ENCODE measurements at regions not wholly inside any gene's neighbourhood (a gene's known extent, or its start where the extent isn't known, plus 50 kb on each side); places are given as distances from the start of the nearest gene placed in this dataset.

DNA sequence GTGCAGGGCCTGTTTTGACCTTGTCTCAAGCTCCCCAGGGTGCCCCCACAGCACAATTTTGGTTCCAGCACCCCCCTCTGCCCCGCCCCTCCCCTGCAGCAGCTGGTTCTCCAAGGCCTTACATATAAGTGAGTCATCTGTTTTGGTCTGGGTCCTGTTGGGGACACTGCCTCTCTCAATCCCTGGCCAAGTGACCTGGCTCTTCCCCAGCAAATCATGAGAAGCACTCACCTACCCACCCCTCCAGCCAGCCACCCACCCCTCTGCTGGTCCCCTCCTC lies 90.5 kb downstream of the INHBB start:
- TF ChIP-seq IRF4 (IDR thresholded peaks at IDR 0.05; ENCODE audit: low read depth, low read length) (no peak), POLR2A (IDR thresholded peaks at IDR 0.05; ENCODE audit: low read depth, low read length) (no peak), CREB1 (IDR thresholded peaks at IDR 0.05; ENCODE audit: low read depth) (no peak), GABPA (IDR thresholded peaks at IDR 0.05; ENCODE audit: low read depth) (no peak), NR2F1 (conservative IDR thresholded peaks at IDR 0.05) (no peak)
- TF ChIP-seq, protein P1, sequence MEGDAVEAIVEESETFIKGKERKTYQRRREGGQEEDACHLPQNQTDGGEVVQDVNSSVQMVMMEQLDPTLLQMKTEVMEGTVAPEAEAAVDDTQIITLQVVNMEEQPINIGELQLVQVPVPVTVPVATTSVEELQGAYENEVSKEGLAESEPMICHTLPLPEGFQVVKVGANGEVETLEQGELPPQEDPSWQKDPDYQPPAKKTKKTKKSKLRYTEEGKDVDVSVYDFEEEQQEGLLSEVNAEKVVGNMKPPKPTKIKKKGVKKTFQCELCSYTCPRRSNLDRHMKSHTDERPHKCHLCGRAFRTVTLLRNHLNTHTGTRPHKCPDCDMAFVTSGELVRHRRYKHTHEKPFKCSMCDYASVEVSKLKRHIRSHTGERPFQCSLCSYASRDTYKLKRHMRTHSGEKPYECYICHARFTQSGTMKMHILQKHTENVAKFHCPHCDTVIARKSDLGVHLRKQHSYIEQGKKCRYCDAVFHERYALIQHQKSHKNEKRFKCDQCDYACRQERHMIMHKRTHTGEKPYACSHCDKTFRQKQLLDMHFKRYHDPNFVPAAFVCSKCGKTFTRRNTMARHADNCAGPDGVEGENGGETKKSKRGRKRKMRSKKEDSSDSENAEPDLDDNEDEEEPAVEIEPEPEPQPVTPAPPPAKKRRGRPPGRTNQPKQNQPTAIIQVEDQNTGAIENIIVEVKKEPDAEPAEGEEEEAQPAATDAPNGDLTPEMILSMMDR (IDR thresholded peaks at IDR 0.05 in 2 of 3, conservative IDR thresholded peaks at IDR 0.05 in 1 of 3; ENCODE audit: control insufficient read depth in 2 of 3, extremely low read depth in 1 of 3, insufficient read depth in 1 of 3, low read depth in 3 of 3, low read length in 3 of 3), result no peak

Data from GM12878 (cell line).